HEK293T (cell line): ENCODE measurements at regions not wholly inside any gene's neighbourhood (a gene's known extent, or its start where the extent isn't known, plus 50 kb on each side); places are given as distances from the start of the nearest gene placed in this dataset.

Experiments
- BHLHE40 ChIP-seq: fragments of 450-650 bp; IDR thresholded peaks from 2 replicates; pipeline ENCODE4 v1.6.1; 2016; ENCODE audit warnings: mild to moderate bottlenecking, moderate library complexity, borderline replicate concordance
- ELF4 ChIP-seq: fragments of 450-650 bp; IDR thresholded peaks from 2 replicates; pipeline ENCODE4 v1.6.1; 2017; ENCODE audit warnings: antibody characterized with exemption
- FOXK2 ChIP-seq: fragments of 450-650 bp; IDR thresholded peaks from 2 replicates; pipeline ENCODE4 v1.6.1; 2016; ENCODE audit warnings: mild to moderate bottlenecking
- SP1 ChIP-seq: fragments of 450-650 bp; IDR thresholded peaks from 2 replicates; pipeline ENCODE4 v1.6.1; 2017

GRCh38 chr7:48734695-48735406 lies 189.5 kb upstream of the CDC14C start:
- TF ChIP-seq ELF4 (no peak), FOXK2 (no peak), SP1 (no peak), BHLHE40 (no peak)
